ENCODE measurements at regions not wholly inside any gene's neighbourhood (a gene's known extent, or its start where the extent isn't known, plus 50 kb on each side); places are given as distances from the start of the nearest gene placed in this dataset.

GRCh38 chr5:116976767-116977166 lies 402.1 kb upstream of the SEMA6A start:
- no peak for ATAC-seq (ENCODE audit: low FRiP score)
- Histone ChIP-seq H3K4me1 (ENCODE audit: control insufficient read depth in 1 of 2, insufficient read depth in 2 of 2, low read length in 2 of 2) (no peaks in the 10 kb centered on the region), H3K27me3 (ENCODE audit: control insufficient read depth in 1 of 2, insufficient read depth in 2 of 2, low read length in 1 of 2) (no peaks in the 10 kb centered on the region), H3K4me3 (ENCODE audit: low read length in 2 of 2) (no peak overlapping the region), H3K36me3 (ENCODE audit: control insufficient read depth in 1 of 2, insufficient read depth in 2 of 2, low read length in 1 of 2) (no peaks in the 10 kb centered on the region), H3K9me3 (ENCODE audit: control insufficient read depth, low read length) (no peaks in the 10 kb centered on the region), H3K27ac (ENCODE audit: low read depth in 1 of 2, low read length in 2 of 2) (no peak overlapping the region)
- DNase-seq: no peak
- intact Hi-C loops (cut with DNase I): no loop called here
- 93 to 97% methylated on average over 1 of the region's 1 CpG for WGBS, 2 donors

- no peak overlapping the region for H3K4me3 ChIP-seq (ENCODE audit: low read length in 2 of 2)
- WGBS, 2 donors: 95 to 98% methylated on average over 5 of the region's 5 CpGs
- H3K4me1 ChIP-seq (ENCODE audit: control insufficient read depth in 1 of 2, insufficient read depth in 2 of 2, low read length in 2 of 2): no peaks in the 10 kb centered on the region
- no peak for DNase-seq
- no peaks in the 10 kb centered on the region for H3K27me3 ChIP-seq (ENCODE audit: control insufficient read depth in 1 of 2, insufficient read depth in 2 of 2, low read length in 1 of 2)
- H3K9me3 ChIP-seq (ENCODE audit: control insufficient read depth, low read length): no peaks in the 10 kb centered on the region
- ATAC-seq (ENCODE audit: low FRiP score): no peak
- intact Hi-C loops (cut with DNase I): no loop called here
- H3K36me3 ChIP-seq (ENCODE audit: control insufficient read depth in 1 of 2, insufficient read depth in 2 of 2, low read length in 1 of 2): no peaks in the 10 kb centered on the region
- H3K27ac ChIP-seq (ENCODE audit: low read depth in 1 of 2, low read length in 2 of 2): no peak overlapping the region
Observed at GRCh38 chr5:116971131-116971530, 396.5 kb upstream of the SEMA6A start.

GRCh38 chr5:116970318-116970717 lies 395.7 kb upstream of the SEMA6A start:
- Histone ChIP-seq H3K9me3 (ENCODE audit: control insufficient read depth, low read length) (no peaks in the 10 kb centered on the region), H3K4me3 (ENCODE audit: low read length in 2 of 2) (no peak overlapping the region), H3K4me1 (ENCODE audit: control insufficient read depth in 1 of 2, insufficient read depth in 2 of 2, low read length in 2 of 2) (no peaks in the 10 kb centered on the region), H3K27me3 (ENCODE audit: control insufficient read depth in 1 of 2, insufficient read depth in 2 of 2, low read length in 1 of 2) (no peaks in the 10 kb centered on the region), H3K36me3 (ENCODE audit: control insufficient read depth in 1 of 2, insufficient read depth in 2 of 2, low read length in 1 of 2) (no peaks in the 10 kb centered on the region), H3K27ac (ENCODE audit: low read depth in 1 of 2, low read length in 2 of 2) (no peak overlapping the region)
- no peak for ATAC-seq (ENCODE audit: low FRiP score)
- DNase-seq: no peak
- intact Hi-C loops (cut with DNase I): no loop called here
- WGBS, 2 donors: 13 to 18% methylated on average over 2 of the region's 2 CpGs

- Histone ChIP-seq H3K9me3 (ENCODE audit: control insufficient read depth, low read length) (no peaks in the 10 kb centered on the region), H3K4me1 (ENCODE audit: control insufficient read depth in 1 of 2, insufficient read depth in 2 of 2, low read length in 2 of 2) (no peaks in the 10 kb centered on the region), H3K4me3 (ENCODE audit: low read length in 2 of 2) (no peak overlapping the region), H3K27ac (ENCODE audit: low read depth in 1 of 2, low read length in 2 of 2) (no peak overlapping the region), H3K27me3 (ENCODE audit: control insufficient read depth in 1 of 2, insufficient read depth in 2 of 2, low read length in 1 of 2) (no peaks in the 10 kb centered on the region), H3K36me3 (ENCODE audit: control insufficient read depth in 1 of 2, insufficient read depth in 2 of 2, low read length in 1 of 2) (no peaks in the 10 kb centered on the region)
- ATAC-seq (ENCODE audit: low FRiP score) (no peak), DNase-seq (no peak)
- intact Hi-C loops (cut with DNase I): no loop called here
- 96 to 97% methylated on average over 5 of the region's 5 CpGs for WGBS, 2 donors
Observed at GRCh38 chr5:116964438-116964837, 389.8 kb upstream of the SEMA6A start.

GRCh38 chr5:116961021-116961420 lies 386.4 kb upstream of the SEMA6A start:
- H3K36me3 ChIP-seq (ENCODE audit: control insufficient read depth in 1 of 2, insufficient read depth in 2 of 2, low read length in 1 of 2): no peaks in the 10 kb centered on the region
- no peaks in the 10 kb centered on the region for H3K4me1 ChIP-seq (ENCODE audit: control insufficient read depth in 1 of 2, insufficient read depth in 2 of 2, low read length in 2 of 2)
- H3K9me3 ChIP-seq (ENCODE audit: control insufficient read depth, low read length): no peaks in the 10 kb centered on the region
- H3K4me3 ChIP-seq (ENCODE audit: low read length in 2 of 2): no peak overlapping the region
- DNase-seq (no peak), ATAC-seq (ENCODE audit: low FRiP score) (no peak)
- no peak overlapping the region for H3K27ac ChIP-seq (ENCODE audit: low read depth in 1 of 2, low read length in 2 of 2)
- intact Hi-C loops (cut with DNase I): no loop called here
- no peaks in the 10 kb centered on the region for H3K27me3 ChIP-seq (ENCODE audit: control insufficient read depth in 1 of 2, insufficient read depth in 2 of 2, low read length in 1 of 2)
- 91 to 92% methylated on average over 4 of the region's 4 CpGs for WGBS, 2 donors

- no peak for DNase-seq
- no peak for ATAC-seq (ENCODE audit: low FRiP score)
- H3K36me3 ChIP-seq (ENCODE audit: control insufficient read depth in 1 of 2, insufficient read depth in 2 of 2, low read length in 1 of 2): no peaks in the 10 kb centered on the region
- intact Hi-C loops (cut with DNase I): no loop called here
- H3K9me3 ChIP-seq (ENCODE audit: control insufficient read depth, low read length): no peaks in the 10 kb centered on the region
- H3K27me3 ChIP-seq (ENCODE audit: control insufficient read depth in 1 of 2, insufficient read depth in 2 of 2, low read length in 1 of 2): no peaks in the 10 kb centered on the region
- 73 to 82% methylated on average over 1 of the region's 1 CpG for WGBS, 2 donors
- no peaks in the 10 kb centered on the region for H3K4me1 ChIP-seq (ENCODE audit: control insufficient read depth in 1 of 2, insufficient read depth in 2 of 2, low read length in 2 of 2)
- H3K4me3 ChIP-seq (ENCODE audit: low read length in 2 of 2): no peak overlapping the region
- H3K27ac ChIP-seq (ENCODE audit: low read depth in 1 of 2, low read length in 2 of 2): no peak overlapping the region
Observed at GRCh38 chr5:116959843-116960242, 385.2 kb upstream of the SEMA6A start.

GRCh38 chr5:116953251-116953930 lies 378.8 kb upstream of the SEMA6A start:
- WGBS, 2 donors: 67 to 72% methylated on average over 3 of the region's 3 CpGs
- H3K36me3 ChIP-seq (ENCODE audit: control insufficient read depth in 1 of 2, insufficient read depth in 2 of 2, low read length in 1 of 2): no peaks in the 10 kb centered on the region
- no peak overlapping the region for H3K4me3 ChIP-seq (ENCODE audit: low read length in 2 of 2)
- H3K27ac ChIP-seq (ENCODE audit: low read depth in 1 of 2, low read length in 2 of 2): no peak overlapping the region
- DNase-seq (no peak), ATAC-seq (ENCODE audit: low FRiP score) (no peak)
- H3K4me1 ChIP-seq (ENCODE audit: control insufficient read depth in 1 of 2, insufficient read depth in 2 of 2, low read length in 2 of 2): no peaks in the 10 kb centered on the region
- no peaks in the 10 kb centered on the region for H3K27me3 ChIP-seq (ENCODE audit: control insufficient read depth in 1 of 2, insufficient read depth in 2 of 2, low read length in 1 of 2)
- no peaks in the 10 kb centered on the region for H3K9me3 ChIP-seq (ENCODE audit: control insufficient read depth, low read length)
- intact Hi-C loops (cut with DNase I): no loop called here

- Histone ChIP-seq H3K4me1 (ENCODE audit: control insufficient read depth in 1 of 2, insufficient read depth in 2 of 2, low read length in 2 of 2) (no peaks in the 10 kb centered on the region), H3K9me3 (ENCODE audit: control insufficient read depth, low read length) (peaks cover 2% of the 10 kb centered on the region), H3K27ac (ENCODE audit: low read depth in 1 of 2, low read length in 2 of 2) (no peak overlapping the region), H3K27me3 (ENCODE audit: control insufficient read depth in 1 of 2, insufficient read depth in 2 of 2, low read length in 1 of 2) (no peaks in the 10 kb centered on the region), H3K4me3 (ENCODE audit: low read length in 2 of 2) (no peak overlapping the region), H3K36me3 (ENCODE audit: control insufficient read depth in 1 of 2, insufficient read depth in 2 of 2, low read length in 1 of 2) (no peaks in the 10 kb centered on the region)
- 95 to 97% methylated on average over 1 of the region's 1 CpG for WGBS, 2 donors
- DNase-seq: no peak
- intact Hi-C loops (cut with DNase I): no loop called here
- ATAC-seq (ENCODE audit: low FRiP score): no peak
Observed at GRCh38 chr5:116951219-116951618, 376.6 kb upstream of the SEMA6A start.

GRCh38 chr5:116947691-116948528 lies 373.3 kb upstream of the SEMA6A start:
- Histone ChIP-seq H3K36me3 (ENCODE audit: control insufficient read depth in 1 of 2, insufficient read depth in 2 of 2, low read length in 1 of 2) (no peaks in the 10 kb centered on the region), H3K27me3 (ENCODE audit: control insufficient read depth in 1 of 2, insufficient read depth in 2 of 2, low read length in 1 of 2) (no peaks in the 10 kb centered on the region), H3K27ac (ENCODE audit: low read depth in 1 of 2, low read length in 2 of 2) (no peak overlapping the region), H3K4me1 (ENCODE audit: control insufficient read depth in 1 of 2, insufficient read depth in 2 of 2, low read length in 2 of 2) (no peaks in the 10 kb centered on the region), H3K4me3 (ENCODE audit: low read length in 2 of 2) (no peak overlapping the region), H3K9me3 (ENCODE audit: control insufficient read depth, low read length) (peaks cover 2% of the 10 kb centered on the region)
- WGBS, 2 donors: 85 to 86% methylated on average over 15 of the region's 15 CpGs
- peak; percentile 40 to 77 for DNase-seq
- intact Hi-C loops (cut with DNase I): loop anchor here in 1 of 2 donors (10.0 kb wide), 1 partner anchor 373 kb away; the partner anchor contains the start of gene SEMA6A
- ATAC-seq (ENCODE audit: low FRiP score): no peak

Measured in aorta (tissue), 5 donors.